ENCODE measurements at regions not wholly inside any gene's neighbourhood (a gene's known extent, or its start where the extent isn't known, plus 50 kb on each side); places are given as distances from the start of the nearest gene placed in this dataset.

- TF ChIP-seq POLR2A (IDR thresholded peaks at IDR 0.05; ENCODE audit: low read depth, low read length) (no peak), POLR2AphosphoS5 (IDR thresholded peaks at IDR 0.05; ENCODE audit: low read depth, low read length) (no peak), TAF1 (IDR thresholded peaks at IDR 0.05; ENCODE audit: borderline replicate concordance, low read depth, low read length) (no peak)
Measured at GRCh38 chr14:103281496-103282231, 52.4 kb upstream of the EIF5 start.
